ENCODE measurements at regions not wholly inside any gene's neighbourhood (a gene's known extent, or its start where the extent isn't known, plus 50 kb on each side); places are given as distances from the start of the nearest gene placed in this dataset.
"Not testable (repeated sequence)": the region's sequence is repeated elsewhere in the genome, so short reads cannot be mapped to it uniquely, and the experiment has no call there.

DNA sequence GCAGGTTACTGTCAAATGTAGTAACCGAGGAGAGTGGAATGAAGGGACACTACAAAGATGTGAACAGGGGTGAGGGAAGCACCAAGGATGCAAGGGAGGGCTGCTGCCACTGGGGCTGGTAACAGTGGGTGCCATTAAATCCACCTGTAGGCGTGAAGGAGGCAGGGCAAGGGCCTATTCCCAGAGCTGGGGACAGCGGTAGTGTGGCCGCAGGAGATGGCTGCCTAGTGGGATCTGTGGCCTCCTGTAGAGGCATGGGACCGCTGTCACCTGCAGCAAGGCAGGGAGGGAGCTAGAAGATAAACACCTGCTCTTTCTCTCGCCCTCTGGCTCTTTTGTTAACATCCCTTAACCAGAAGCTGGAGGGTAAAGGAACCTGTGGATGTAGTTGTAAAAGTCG lies 80.5 kb upstream of the CNIH3 start:
- no peak for DNase-seq (ENCODE audit: low read depth)

DNA sequence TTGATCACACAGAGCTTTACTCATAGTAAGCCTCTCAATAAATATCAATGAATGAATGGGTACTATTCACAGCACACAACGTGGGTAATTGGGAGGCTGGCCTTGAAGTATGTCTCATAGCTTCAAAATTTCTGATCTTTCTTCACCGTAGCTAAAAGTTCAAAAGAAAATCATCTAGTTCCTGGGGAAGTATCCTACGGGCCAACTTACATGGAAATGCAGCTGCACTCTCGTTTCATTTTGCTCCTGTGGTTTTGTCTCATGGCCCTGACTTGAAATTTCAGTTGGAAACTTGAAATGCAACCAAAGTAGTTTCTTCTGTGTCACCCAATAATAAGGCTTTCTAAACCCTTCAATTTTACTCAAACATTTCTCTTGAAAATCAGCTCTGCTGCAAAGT lies 76.1 kb upstream of the CNIH3 start:
- no peak for DNase-seq (ENCODE audit: low read depth)

DNA sequence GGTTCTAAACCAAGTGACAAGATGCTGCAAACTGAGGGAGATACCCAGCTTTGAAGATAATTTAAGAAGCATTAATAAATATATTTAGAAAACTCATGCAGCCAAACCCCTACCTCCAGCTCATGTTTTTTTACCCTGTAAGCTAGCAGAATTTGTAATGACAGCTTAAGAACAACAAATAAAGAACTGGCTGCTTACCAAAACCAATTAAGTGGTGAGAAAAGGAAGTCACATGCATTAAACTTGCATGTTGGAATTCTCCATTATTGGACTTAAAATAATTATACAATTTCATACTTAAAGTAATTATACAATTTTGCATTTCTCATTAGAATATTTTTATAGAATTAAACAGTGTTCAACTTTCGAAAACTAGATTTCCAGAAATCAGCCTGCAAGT lies 75.6 kb upstream of the CNIH3 start:
- no peak for DNase-seq (ENCODE audit: low read depth)

DNA sequence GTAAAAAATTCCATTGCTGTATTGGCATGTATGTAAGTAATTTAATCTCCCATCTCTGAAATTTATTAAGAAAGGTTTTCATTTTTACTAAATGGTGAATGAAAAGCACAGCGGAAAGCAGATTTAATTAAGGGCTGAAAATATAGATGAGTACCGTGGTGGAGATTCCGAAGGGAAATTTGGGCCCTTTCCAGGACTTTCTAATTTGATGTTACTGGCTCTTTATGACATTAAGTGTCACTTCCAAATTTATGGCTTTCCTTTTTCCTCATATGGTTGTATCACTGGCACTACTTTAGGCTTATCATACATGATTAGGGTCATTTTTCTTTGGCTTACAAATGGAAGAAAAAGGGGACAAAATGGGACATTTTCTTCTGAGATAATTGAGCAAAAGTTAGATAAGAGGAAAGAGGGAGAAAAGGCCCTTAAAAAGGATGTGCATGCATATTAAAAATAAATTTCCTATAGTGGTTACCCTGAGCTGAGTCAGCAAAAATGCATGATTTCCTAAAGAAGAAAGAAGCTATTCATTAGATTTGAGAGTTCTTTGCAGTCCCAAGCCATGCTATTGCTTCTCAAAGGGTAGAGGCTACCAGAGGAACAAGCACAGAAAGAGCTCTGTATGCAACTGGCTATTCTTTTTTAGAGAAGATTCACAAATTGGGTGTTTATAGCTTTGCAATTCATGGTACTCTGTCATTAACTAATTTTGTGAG lies 74.9 kb upstream of the CNIH3 start:
- DNase-seq (ENCODE audit: low read depth), result no peak

DNA sequence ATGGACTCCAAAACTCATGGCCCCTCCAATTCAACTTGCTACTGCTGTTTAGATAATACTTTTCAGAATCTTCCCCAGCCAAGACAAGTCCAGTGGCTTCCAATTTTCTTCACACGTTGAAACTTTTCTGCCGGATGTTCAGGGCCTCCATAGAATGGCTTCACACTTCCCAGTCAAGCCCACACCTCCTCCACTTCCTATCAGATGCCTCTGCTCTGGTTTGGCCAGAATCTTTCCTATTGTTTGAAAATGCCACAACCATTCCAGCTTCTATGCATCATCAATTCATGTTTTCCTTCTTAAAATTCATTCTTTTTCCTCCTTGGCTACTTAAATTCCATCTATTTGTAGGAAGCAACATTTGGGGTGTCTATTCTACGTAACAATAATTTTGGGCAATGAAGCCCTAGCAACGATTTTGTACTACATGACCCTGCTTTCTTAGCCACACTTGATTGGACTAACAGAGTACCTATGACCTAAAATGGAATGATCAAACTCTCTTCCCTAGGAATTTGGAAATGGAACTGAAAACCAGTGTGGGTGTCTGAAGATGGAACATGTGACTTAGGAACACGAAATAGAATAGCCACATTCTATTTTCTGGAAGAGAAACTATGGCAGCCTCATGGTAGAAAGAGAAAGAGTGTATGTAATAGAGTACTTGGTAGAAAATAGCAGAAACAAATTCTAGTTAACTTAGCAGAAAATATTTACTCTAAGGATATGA lies 74.1 kb upstream of the CNIH3 start:
- no peak for DNase-seq (ENCODE audit: low read depth)

DNA sequence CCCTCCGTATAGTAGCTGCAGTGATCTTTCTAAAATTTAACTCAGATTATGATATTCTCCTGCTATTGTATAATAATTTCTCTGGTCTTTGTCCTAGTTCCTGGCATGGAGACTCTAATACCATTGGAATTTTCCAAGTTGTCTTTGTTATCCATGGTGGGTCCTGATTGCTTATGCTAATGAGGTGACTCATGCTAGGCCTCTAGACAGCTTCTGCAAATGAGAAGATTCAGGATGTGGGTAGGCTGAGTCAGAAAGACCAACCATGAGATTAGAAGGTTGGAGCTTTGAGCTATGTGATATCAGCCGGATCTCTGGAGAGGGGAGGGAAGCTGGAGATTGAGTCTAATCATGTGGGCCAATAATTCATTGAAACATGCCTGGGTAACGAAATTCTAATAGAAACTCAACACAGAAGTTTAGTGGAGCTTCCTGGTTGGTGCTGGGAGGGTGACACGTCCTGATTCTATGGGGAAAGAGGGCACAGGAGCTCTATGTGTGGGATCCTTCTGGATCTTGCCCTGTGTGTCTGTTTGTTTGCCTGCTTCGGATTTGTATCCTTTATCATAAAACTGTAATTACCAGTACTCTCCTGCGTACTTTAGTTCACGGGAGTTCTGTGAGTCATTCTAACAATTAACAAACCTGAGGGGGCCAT lies 73.2 kb upstream of the CNIH3 start:
- DNase-seq (ENCODE audit: low read depth), result no peak

DNA sequence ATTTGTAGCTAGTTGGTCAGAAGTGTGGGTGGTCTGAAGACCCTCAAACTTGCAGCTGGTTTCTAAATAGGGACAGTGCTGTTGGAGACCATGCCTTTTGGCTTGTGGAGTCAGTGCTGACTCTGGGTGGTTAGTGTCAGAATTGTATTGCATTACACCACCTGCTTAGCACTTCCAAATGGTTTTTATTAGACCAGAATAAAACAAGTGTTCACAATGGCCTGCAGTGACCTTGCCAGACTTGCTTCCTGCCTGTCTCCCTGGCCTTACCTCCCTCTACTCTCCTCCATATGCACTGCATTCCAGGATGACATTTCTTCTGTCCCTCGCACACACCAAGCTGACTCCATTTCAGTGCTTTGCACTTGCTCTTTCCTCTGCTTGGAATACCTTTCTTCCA lies 72.7 kb upstream of the CNIH3 start:
- DNase-seq (ENCODE audit: low read depth), result no peak

DNA sequence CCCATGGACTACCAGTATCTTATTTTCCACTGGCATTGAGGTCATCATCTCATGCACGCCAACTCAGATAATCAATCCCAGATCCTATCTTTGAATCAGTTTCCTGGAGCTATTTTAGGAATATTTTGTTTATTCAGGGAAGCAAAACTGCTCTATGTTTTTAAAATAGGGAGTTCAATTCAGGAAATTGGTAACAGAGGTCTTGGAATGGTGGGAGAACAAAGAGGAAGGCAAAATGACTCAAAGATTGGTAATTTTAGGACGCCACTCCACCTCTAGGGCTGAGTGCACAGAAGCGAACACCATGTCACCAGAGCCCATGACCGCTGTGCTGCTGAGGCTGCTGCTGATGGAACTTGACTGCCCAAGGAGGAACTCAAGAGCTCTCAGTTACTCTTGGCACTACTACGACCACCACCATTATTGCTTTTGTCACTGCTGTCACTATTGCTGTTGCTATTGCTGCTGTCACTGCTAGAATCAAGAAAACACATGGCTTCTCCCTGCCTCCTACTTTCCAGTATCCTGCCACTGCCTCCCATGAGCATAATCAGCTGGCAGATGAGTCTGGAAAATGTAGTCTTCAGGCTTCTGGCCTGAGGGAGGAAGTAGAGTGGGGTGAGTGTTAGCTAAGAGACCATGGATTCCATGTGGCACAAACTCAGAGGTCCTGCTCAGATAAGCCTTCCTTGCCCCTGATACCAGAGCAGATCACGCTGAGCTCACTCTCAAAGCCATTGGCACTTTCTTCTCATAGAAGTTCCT lies 71.6 kb upstream of the CNIH3 start:
- no peak for DNase-seq (ENCODE audit: low read depth)

DNA sequence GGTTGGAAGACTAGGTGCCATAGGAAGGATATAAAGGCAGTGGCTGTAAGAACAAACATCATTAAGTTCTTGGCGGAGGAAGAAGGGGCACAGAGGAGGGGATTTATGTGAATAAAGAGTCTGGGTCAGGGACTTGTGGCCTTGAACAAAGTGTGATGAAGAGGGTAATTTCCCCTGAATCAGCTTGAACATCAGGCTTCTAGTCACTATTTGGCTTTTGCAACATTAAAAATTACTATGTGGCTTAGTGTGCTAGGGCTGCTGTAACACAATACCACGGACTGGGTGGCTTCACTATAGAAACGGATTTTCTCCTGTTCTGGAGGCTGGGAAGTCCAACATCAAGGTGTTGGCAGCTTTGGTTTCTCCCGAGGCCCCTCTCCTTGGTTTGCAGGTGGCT lies 70.5 kb upstream of the CNIH3 start:
- DNase-seq (ENCODE audit: low read depth), result no peak

DNA sequence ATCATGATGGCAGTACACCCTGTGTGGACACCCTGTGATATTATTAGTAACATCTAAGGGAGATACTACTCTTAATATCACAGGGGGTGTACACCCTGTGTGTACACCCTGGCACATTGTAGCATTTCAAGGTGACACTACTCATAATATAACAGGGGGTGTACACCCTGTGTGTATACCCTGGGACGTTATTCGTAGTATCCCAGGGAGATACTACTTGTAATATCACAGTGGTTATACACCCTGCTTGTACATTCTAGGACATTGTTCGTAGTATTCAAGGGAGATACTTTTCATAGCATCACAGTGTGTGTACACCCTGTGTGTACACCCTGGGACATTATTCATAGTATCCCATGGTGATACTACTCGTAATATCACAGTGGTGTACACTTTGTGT lies 67.4 kb upstream of the CNIH3 start:
- DNase-seq (ENCODE audit: low read depth), result no peak

DNA sequence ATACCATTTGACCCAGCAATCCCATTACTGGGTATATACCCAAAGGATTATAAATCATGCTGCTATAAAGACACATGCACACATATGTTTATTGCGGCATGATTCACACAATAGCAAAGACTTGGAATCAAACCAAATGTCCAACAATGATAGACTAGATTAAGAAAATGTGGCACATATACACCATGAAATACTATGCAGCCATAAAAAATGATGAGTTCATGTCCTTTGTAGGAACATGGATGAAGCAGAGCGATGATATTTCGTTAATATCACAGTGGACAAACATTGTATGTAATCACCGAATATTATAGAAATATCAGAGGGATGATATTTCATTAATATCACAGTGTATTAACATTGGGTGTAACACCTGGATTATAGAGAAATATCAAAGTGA lies 64.9 kb upstream of the CNIH3 start:
- DNase-seq (ENCODE audit: low read depth), result not testable (repeated sequence)

DNA sequence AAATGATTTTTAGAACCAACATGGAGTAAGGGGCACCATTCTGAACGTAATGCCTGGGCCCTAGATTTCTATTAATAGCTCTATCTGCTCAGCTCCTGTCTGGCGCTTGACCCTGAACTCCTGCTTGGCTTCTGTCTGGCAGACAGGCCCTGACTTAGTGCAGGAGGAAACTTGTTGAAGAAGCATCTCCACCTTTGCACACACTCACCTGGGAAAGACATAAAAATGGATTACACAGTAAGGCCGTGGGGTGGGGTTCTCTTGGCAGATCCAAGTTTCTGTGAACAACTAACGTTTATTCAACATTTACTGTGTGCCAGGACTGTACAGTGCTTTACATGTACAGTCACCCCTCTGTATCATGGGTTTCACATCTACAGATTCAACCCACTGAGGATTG lies 62.1 kb upstream of the CNIH3 start:
- no peak for DNase-seq (ENCODE audit: low read depth)

DNA sequence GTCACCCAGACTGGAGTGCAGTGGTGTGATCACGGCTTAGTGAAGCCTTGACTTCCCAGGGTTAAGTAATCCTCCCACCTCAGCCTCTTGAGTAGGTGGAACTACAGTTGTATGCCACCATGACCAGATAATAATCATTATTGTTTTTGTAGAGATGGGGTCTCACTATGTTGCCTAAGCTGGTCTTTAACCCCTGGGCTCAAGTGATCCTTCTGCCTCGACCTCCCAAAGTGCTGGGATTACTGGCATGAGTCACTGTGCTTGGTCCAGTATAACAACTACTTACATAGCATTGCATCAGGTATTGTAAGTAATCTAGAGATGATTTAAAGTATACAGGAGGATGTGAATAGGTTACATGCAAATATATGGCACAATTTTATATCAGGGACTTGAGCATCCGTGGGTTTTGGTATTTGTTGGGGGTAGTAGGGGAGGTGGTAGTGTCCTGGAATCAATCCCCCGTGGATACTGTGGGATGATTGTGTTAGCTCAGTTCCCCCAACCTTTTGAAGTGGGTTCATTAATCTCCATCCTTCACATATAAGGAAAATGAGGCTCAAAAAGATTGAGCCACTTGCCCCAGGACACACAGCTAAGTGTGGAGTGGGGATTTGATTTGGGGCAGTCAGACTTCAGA lies 61.4 kb upstream of the CNIH3 start:
- DNase-seq (ENCODE audit: low read depth), result no peak

DNA sequence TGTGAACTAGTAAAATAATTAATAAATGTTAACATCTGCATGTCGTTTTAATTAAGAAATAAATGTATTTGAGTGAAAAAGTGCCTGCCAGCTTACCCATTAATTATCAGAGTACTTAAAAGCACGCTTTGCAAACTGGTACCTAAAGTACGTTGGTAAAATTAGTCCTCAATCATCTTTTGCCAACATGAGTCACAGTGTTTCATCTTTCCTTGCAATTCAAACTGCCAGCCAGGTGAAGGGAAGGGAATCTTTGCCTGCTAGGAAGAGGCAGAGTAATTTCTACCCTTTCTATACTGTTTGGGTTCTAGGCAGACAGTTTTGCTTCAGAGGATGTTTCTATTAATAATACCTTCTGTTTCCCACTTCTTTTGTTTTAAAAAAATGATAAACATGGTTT lies 57.2 kb upstream of the CNIH3 start:
- no peak for DNase-seq (ENCODE audit: low read depth)

DNA sequence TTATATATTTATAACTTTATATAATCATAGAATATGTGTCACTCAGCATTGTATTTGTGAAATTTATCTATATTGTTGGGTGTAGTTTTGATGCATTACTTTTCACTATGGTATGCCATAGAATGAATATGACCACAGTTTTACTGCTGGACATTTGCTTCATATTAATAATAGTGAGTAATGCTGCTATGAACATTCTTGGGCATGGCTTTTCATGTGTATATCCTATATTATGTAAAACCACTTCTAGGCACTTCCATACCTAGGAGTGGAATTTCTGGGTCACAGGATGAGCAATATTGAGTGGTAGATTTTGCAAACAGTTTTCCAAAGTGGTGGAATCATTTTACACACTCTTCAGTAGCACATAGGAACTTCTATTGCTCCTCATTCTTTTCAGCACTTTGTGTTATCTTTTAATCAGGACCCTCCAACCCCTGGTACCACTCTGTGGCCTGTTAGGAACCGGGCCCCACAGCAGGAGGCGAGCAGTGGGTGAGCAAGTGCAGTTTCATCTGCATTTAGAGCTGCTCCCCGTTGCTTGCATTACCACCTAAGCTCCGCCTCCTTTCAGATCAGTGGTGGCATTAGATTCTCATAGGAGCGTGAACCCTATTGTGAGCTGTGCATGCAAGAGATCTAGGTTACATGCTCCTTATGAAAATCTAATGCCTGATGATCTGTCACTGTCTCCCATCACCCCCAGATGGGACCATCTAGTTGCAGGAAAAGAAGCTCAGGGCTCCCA lies 56.0 kb upstream of the CNIH3 start:
- DNase-seq (ENCODE audit: low read depth), result no peak

DNA sequence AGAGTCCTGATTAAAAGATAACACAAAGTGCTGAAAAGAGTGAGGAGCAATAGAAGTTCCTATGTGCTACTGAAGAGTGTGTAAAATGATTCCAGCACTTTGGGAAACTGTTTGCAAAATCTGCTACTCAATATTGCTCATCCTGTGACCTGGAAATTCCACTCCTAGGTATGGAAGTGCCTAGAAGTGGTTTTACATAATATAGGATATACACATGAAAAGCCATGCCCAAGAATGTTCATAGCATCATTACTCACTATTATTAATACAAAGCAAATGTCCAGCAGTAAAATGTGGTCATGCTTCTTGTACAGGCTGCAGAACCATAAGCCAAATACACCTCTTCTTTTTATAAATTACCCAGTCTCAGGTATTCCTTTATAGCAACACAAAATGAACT lies 53.2 kb upstream of the CNIH3 start:
- not testable (repeated sequence) for DNase-seq (ENCODE audit: low read depth)

DNA sequence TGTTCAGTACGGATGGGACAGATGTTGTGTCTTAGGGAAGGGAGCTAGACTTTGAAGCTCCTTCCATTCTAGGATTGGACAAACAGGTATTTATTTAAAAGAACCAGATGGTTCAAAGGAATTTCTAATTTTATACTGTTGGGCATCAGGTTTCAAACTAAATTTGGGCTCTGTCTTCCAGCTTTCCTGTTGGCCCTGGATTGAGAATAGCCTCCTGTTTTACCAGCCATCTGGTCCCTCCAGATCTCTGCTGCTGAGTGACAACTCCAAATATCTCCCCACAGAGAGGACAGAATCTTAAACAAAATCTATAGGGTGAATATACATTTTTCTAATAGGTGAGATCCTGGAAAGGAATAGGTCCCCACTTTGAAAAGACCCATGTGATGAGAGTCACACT lies 52.5 kb upstream of the CNIH3 start:
- DNase-seq (ENCODE audit: low read depth), result no peak

DNA sequence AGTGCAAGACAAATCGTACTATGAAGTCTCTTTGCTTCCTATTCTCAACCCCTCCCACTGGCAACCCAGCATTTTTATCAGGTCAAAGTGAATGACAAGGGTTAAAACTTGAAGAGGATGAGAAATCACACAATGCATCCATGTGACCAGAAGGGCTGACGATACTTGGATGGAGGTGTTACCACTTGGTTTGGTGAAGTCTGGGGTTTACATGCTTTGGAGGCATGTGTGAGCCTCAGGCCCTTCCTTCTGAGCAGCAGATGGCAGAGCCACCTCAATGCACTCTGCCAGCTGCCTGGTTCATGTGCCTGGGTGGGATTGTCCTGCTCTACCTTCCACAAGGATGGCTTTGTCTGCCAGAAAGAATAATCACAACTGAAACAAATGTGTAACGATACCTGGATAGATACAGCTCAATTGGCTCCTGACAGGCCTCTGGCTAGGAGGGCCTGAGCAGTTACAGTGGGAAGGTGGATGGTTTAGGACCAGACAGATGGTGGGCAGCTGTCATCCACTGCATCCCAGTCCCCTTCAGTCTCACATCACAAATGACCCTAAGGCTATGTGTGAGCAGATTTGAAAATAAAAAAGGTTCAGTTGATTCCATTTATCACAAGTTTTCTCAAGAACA lies 51.5 kb upstream of the CNIH3 start:
- no peak for DNase-seq (ENCODE audit: low read depth)

DNA sequence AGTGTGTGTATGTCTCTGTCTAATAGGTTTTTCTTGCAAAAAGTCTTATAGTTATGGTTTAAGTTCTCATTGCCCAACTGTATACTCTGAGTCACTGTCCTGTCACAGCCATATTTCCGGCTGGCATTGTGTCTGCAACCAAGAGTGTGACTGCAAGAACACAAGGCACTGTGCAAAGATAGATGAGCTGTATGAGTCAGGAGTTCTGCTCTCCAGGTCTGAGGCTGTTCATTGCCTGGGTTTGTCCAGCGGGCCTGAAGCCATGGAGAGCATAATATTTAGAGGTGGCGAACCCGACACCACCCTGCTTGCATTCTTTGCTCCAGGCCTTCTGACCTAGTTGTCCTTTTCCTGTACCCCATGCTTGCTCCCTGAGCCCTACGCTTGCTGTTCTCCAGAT lies 50.9 kb upstream of the CNIH3 start:
- DNase-seq (ENCODE audit: low read depth), result no peak

DNA sequence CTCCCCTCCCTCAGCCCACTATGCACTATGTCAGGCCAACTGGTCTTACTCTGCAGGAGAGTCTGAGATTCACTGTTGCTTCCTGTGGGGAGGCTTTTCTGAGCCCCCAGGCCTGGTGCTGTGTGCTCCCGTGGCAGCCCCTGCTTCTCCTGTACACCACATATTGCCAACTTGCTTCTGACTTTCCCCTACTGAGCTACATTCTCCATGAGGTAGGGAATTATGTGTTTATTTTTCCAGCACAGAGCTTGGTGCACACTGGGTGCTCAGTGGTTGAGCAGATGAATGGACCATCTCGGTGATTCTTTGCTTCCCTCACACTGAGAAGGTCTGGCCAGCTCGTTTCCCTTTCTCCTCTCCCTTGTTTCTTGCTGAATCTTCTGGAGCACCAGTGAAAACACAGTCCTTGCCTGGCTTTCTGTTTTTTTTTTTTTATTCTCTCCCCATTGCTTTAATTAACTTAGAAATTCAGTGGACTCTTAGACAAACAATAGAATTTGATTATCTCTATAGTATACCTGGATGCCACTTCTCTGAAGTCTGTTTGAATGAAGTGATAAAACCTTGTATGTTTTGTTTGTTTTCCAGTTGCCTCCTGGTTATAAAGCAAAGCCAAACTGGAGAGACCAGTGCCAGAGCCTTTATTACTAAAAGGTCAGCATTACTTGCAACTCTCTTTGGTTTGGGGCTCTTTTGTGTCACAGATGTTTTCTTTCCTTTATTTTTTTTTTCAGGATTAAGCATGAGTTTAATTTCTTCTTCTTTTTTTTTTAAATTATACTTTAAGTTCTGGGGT lies 50.3 kb upstream of the CNIH3 start:
- no peak for DNase-seq (ENCODE audit: low read depth)

Data from activated T-helper 9 cell treated with anti-CD3 and anti-CD28 coated beads, Interleukin-2, amount 50 U/mL, for 16 hours (primary cell).